SK-N-MC (cell line): ENCODE measurements at regions not wholly inside any gene's neighbourhood (a gene's known extent, or its start where the extent isn't known, plus 50 kb on each side); places are given as distances from the start of the nearest gene placed in this dataset.
"Not testable (repeated sequence)": the region's sequence is repeated elsewhere in the genome, so short reads cannot be mapped to it uniquely, and the experiment has no call there.

Source experiments
- DNase-seq: peaks from one replicate; pipeline ENCODE4 v3.0.0-alpha.2; 2011; ENCODE audit warnings: low read depth, low spot score
- H3K27ac ChIP-seq: fragments of 200-600 bp; sonication (generic); 2 replicates; pipeline ENCODE4 v1.5.1; 2016; ENCODE audit warnings: mixed run types
- H3K36me3 ChIP-seq: fragments of 200-600 bp; sonication (generic); 2 replicates; pipeline ENCODE4 v1.6.1; 2017; ENCODE audit warnings: antibody characterized with exemption, low read length, mixed read lengths; ENCODE audit not compliant: insufficient read depth
- H3K4me3 ChIP-seq: fragments of 200-600 bp; sonication (generic); 2 replicates; pipeline ENCODE4 v1.5.1; 2016
- H3K9ac ChIP-seq: fragments of 200-600 bp; sonication (generic); 2 replicates; pipeline ENCODE4 v1.8.0; 2017; ENCODE audit warnings: mixed run types, mixed read lengths; ENCODE audit not compliant: insufficient read length
- H3K9me3 ChIP-seq: fragments of 200-600 bp; sonication (generic); 2 replicates; pipeline ENCODE4 v1.6.1; 2017; ENCODE audit warnings: low read depth, mild to moderate bottlenecking, antibody characterized with exemption, low read length, moderate library complexity, mixed read lengths
- EZH2 ChIP-seq: fragments of 200-600 bp; sonication (generic); IDR thresholded peaks from one replicate; pipeline ENCODE4 v1.6.1; 2017; ENCODE audit warnings: antibody characterized with exemption
- FOXP2 ChIP-seq: optimal IDR thresholded peaks from 2 replicates; pipeline ENCODE3; 2011; ENCODE audit warnings: mild to moderate bottlenecking, moderate library complexity; ENCODE audit not compliant: insufficient read depth; ENCODE audit errors: extremely low read length, control extremely low read depth
- POLR2AphosphoS5 ChIP-seq: IDR thresholded peaks from 2 replicates; pipeline ENCODE4 v1.6.1; 2012; ENCODE audit warnings: mild to moderate bottlenecking, low read depth, low read length, borderline replicate concordance

DNA sequence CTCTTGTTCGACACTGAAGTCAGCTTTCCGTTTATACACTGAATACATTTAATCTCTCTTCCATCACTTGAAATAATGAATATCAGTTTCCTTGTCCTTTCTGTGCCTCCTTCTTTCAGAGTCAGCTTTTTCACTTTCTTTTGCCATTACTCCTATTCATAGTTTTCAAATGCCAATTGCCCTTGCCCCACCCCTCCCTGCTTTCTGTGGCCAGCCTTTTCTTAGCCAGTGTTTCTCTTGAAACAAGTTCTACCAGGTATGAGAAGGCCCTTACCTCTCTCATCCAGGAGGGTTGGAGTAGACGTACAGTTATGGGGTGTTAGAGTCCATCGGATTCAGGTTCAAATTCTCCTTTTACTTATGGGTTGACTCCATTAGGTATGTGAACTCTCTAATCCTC is 574.7 kb upstream of the SEMA6A start:
- TF ChIP-seq FOXP2 (no peak), POLR2AphosphoS5 (no peak), EZH2 (no peak)
- no peaks in the 10 kb centered on the region for H3K9me3 ChIP-seq
- no peak overlapping the region for H3K27ac ChIP-seq
- no peak overlapping the region for H3K9ac ChIP-seq
- DNase-seq: no peak
- H3K4me3 ChIP-seq: no peak overlapping the region
- no peaks in the 10 kb centered on the region for H3K36me3 ChIP-seq

DNA sequence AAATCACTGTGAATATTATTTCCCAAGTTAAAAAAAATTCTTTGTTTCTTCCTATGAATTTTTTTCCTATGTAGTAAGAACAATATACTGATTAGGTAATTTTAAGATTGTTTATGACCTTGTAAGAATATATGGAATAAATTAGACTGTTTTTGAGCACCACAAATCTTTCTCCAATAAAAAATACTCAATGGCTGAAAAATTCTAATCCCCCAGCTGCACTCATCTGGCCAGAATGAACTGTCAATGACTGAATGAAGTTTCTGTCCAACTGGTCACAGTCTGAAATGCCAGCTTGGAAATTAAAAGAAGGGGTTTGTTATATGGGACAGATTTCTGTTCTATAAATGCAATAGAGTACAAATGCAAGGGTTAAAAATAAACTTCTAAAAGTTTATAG is 569.5 kb upstream of the SEMA6A start:
- H3K36me3 ChIP-seq: no peaks in the 10 kb centered on the region
- no peak overlapping the region for H3K9ac ChIP-seq
- no peaks in the 10 kb centered on the region for H3K9me3 ChIP-seq
- no peak for DNase-seq
- H3K27ac ChIP-seq: no peak overlapping the region
- TF ChIP-seq POLR2AphosphoS5 (no peak), EZH2 (no peak), FOXP2 (no peak)
- no peak overlapping the region for H3K4me3 ChIP-seq

DNA sequence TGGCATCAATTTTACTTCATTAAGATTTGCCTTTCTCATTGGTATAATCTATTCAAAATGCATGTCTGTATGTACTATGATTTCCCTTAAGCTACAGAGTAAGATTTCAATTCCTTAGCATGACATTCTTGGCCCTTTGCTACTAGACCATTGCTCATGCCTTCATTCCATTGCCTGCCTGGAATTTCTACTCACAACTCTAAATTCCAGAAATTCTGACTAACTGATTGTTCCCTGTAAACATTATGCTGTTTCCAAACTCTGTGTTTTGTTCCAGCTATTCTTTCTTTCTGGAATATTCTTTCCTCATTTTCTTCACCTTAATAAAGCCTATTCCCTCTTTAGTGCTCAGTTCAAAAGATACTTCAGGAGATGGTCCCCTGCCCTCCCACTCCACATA is 568.8 kb upstream of the SEMA6A start:
- Histone ChIP-seq H3K36me3 (no peaks in the 10 kb centered on the region), H3K9me3 (no peaks in the 10 kb centered on the region), H3K4me3 (no peak overlapping the region), H3K9ac (no peak overlapping the region), H3K27ac (no peak overlapping the region)
- TF ChIP-seq EZH2 (no peak), FOXP2 (no peak), POLR2AphosphoS5 (no peak)
- no peak for DNase-seq

DNA sequence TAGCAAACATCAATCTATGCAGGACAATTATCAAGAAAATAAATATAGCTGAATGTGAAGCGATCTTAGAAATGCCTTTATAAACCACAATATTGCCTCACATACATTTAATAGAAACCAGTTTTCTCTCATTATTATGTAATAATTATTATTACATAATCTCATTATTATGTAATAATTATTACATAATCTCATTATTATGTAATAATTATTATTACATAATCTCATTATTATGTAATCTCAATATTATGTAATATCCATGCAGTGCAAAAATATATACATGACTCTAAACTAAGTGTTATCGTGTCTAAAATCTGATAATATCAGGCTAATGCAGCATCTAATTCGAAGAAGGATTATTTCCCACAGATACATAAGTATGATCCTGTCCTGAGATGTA is 563.9 kb upstream of the SEMA6A start:
- Histone ChIP-seq H3K36me3 (no peaks in the 10 kb centered on the region), H3K27ac (no peak overlapping the region), H3K9ac (no peak overlapping the region), H3K9me3 (no peaks in the 10 kb centered on the region), H3K4me3 (no peak overlapping the region)
- DNase-seq: no peak
- TF ChIP-seq POLR2AphosphoS5 (no peak), EZH2 (no peak), FOXP2 (no peak)

DNA sequence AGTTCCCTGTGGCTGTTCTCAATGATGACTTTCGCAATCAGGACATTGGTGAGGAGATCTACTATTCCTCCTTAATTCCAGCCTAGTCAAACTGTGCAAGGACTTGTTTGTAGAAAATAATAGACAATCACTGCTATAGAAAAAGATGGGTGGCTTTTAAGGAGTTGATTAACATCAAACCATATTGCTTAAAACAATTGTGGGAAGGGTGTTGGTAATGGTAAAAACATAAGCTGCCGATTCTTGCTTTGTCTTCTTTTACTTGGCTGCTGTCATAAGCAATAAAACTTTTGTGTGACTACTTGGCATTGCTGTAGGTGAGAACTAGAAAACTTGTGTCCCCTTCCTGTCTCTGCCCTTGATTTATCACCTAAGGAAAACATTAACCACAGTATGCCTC is 561.2 kb upstream of the SEMA6A start:
- H3K27ac ChIP-seq: no peak overlapping the region
- no peaks in the 10 kb centered on the region for H3K36me3 ChIP-seq
- no peak overlapping the region for H3K4me3 ChIP-seq
- H3K9me3 ChIP-seq: no peaks in the 10 kb centered on the region
- H3K9ac ChIP-seq: no peak overlapping the region
- no peak for DNase-seq
- TF ChIP-seq POLR2AphosphoS5 (no peak), EZH2 (no peak), FOXP2 (no peak)

DNA sequence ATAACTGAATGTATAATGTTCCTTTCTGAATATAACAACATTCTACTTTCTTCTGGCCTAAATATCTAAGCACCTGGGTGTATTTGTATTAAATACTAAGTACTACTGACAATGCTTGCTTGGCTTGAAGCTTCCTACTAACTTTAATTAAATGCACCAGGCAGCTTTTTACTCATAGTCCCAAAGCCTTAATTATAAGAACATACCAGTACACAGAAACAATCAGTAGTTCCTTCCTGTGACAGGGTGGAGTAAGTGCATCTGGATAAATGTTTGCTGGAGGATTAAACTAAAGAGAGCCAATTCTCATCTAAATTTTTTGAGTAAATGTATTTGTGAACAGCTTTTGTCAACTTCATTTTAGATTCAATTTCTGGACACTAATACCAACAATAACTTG is 558.6 kb upstream of the SEMA6A start:
- no peak for TF ChIP-seq POLR2AphosphoS5
- TF ChIP-seq EZH2: no peak
- TF ChIP-seq FOXP2: no peak
- H3K9me3 ChIP-seq: no peaks in the 10 kb centered on the region
- H3K9ac ChIP-seq: no peak overlapping the region
- H3K4me3 ChIP-seq: no peak overlapping the region
- no peak for DNase-seq
- no peaks in the 10 kb centered on the region for H3K36me3 ChIP-seq
- H3K27ac ChIP-seq: no peak overlapping the region

DNA sequence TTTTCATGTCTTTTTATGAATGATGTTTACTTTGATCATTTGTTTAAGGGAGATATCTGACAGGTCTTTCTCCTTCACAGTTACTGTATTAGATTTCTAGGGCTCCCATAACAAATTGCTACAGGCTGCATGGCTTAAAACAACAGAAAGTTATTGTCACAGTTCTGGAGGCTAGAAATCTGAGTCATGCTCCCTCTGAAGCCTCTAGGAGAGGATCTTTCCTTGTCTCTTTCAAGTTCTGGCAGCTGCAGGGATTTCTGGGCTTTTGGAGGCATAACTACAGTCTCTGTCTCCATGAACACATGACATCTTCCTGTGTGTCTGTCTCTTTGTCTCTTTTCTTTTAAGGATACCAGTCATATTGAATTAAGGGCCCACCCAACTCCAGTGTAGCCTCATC is 557.3 kb upstream of the SEMA6A start:
- DNase-seq: no peak
- Histone ChIP-seq H3K36me3 (no peaks in the 10 kb centered on the region), H3K9ac (no peak overlapping the region), H3K4me3 (no peak overlapping the region), H3K27ac (no peak overlapping the region), H3K9me3 (no peaks in the 10 kb centered on the region; the same call in 1 of the 2 replicates)
- TF ChIP-seq EZH2: no peak
- TF ChIP-seq POLR2AphosphoS5: no peak
- TF ChIP-seq FOXP2: no peak

DNA sequence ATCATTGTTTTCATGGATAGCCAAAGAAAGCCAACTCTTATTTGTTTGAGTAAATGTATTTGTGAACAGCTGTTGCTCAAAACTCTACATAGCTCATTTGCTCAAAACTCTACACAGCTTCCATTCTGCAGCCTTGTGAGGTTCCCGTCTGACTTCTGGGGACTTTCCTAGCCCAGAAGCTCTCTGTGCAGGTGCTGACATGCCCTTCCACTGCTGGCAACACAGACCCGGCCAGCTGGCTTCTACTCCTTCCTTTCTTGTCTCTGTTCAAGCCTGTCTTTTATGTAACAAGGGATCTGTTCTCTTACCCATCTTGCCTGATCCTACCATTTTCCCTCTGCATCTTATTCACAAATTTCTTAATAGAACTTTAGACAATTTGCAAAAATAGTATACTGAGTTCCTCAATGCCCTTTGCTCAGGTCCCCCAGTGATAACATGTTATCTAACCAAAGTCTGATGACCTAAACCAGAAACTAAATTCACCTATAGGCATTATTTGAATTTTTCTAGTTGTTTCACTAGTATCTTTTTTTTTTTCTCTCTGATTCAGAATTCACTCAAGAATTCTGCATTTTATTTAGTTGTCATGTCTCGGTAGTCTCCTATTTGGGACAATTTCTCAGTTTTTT is 556.5 kb upstream of the SEMA6A start:
- Histone ChIP-seq H3K9ac (no peak overlapping the region), H3K27ac (no peak overlapping the region), H3K9me3 (no peaks in the 10 kb centered on the region; the same call in 1 of the 2 replicates), H3K4me3 (no peak overlapping the region), H3K36me3 (no peaks in the 10 kb centered on the region)
- TF ChIP-seq EZH2 (no peak), FOXP2 (no peak), POLR2AphosphoS5 (no peak)
- no peak for DNase-seq

DNA sequence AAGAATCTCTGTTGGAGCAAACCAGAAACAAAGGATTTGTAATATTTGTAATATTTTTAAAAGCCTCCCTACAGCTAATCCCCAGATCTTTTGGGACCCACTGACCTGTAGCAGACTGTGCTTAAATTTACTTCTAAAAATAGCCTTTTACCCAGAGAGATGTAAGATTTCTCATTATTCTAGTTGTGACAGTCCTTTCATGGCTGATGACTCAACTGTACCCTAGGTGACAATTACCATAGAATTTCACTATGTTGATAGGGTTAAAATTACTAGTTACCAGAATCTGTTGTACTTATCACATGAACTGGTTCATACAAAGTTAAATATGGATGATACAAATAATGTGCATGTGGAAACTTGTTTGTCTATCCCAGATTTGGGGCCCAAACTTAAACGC is 543.9 kb upstream of the SEMA6A start:
- Histone ChIP-seq H3K36me3 (no peaks in the 10 kb centered on the region), H3K9me3 (no peaks in the 10 kb centered on the region), H3K27ac (no peak overlapping the region), H3K4me3 (no peak overlapping the region), H3K9ac (no peak overlapping the region)
- DNase-seq: no peak
- TF ChIP-seq EZH2 (no peak), POLR2AphosphoS5 (no peak), FOXP2 (no peak)

DNA sequence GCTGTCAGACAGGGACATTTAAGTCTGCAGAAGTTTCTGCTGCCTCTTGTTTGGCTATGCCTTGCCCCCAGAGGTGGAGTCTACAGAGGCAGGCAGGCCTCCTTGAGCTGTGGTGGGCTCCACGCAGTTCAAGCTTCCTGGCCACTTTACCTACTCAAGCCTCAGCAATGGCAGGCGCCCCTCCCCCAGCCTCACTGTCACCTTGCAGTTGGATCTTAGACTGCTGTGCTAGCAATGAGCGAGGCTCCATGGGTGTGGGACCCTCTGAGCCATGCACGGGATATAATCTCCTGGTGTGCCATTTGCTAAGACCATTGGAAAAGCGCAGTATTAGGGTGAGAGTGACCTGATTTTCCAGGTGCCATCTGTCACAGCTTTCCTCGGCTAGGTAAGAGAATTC is 542.7 kb upstream of the SEMA6A start:
- not testable (repeated sequence) for H3K9me3 ChIP-seq, H3K9ac ChIP-seq, DNase-seq, H3K4me3 ChIP-seq, H3K27ac ChIP-seq, H3K36me3 ChIP-seq
